ENCODE measurements at regions not wholly inside any gene's neighbourhood (a gene's known extent, or its start where the extent isn't known, plus 50 kb on each side); places are given as distances from the start of the nearest gene placed in this dataset. TPM values are rescaled to one million over a fixed set of nuclear protein-coding genes. Genes with fewer than 3 reads are reported as not detected.

GRCh38 chr9:21751998-21752397 is 50.4 kb upstream of the MTAP start:
- DNase-seq (ENCODE audit: low read depth) = no peak
- H3K4me3 ChIP-seq (ENCODE audit: low read depth, low read length) = no peak overlapping the region
- no peak for TF ChIP-seq CTCF (IDR thresholded peaks at IDR 0.05; ENCODE audit: insufficient read depth, low read depth, low read length)

Small RNA genes in the stretch of these regions (small RNA-seq; reads per million reads assigned to genes)
- gene RN7SL151P = not detected
